Activated CD4-positive, alpha-beta T cell treated with anti-CD3 and anti-CD28 coated beads, Interleukin-2, Interleukin-6, amounts not matched to agents 100 ng/mL and 50 ng/mL, durations not matched to agents 16 hours and 8 hours (primary cell): ENCODE measurements at regions not wholly inside any gene's neighbourhood (a gene's known extent, or its start where the extent isn't known, plus 50 kb on each side); places are given as distances from the start of the nearest gene placed in this dataset.
A peak's percentile ranks its signal among the peaks of the same experiment; 100 is the strongest.

Experiments
- DNase-seq: peaks from one replicate; pipeline ENCODE4 v3.0.0-alpha.2; 2020

DNA sequence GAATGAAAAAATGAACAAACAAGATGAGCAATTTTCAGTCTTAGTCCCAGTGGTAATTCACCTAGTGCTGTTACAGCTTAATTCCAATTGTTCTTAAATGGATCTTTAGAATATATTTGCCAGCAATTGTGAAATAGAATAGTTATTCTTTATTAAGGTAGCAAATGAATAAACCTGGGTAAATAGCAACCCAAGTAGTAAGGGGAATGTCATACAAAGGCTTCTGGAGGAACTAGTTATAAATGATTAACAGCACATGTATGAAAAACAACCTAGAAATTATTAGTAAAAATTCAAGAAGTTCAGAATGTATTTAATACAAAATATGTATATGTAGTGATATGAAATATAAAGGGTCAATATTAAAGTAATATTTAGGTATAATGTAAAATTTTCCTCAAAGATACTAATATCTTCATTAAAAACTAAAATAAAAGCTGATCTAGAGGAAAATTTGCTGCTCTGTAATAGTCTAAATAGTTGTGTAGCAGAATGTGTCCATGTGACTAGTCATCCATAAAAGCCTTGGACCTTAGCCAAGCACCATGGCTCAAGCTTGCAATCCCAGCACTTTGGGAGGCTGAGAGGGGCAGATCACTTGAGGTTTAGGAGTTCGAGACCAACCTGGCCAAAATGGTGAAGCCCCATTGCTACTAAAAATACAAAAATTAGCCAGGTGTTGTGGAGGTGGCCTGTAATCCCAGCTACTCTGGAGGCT, 535.9 kb upstream of the ATXN8OS start:
- no peak for DNase-seq

DNA sequence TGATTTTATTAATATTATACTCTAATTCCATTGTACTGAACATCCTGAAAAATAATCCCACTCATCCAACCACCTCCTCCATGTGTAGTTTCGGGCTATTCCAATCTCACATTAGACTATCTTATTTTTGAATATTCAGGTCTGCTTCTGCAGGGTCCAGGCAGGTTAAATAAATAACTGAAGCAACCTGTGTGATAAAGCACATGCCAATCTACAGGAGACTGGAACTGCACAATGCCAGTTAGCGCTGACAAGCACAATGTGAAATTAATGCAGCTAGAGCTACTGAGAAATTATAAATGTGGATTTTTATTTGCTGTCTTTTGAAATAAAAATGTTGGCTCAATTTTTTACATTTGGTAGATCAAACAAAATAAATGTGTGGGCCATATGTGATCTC, 540.1 kb upstream of the ATXN8OS start:
- no peak for DNase-seq

DNA sequence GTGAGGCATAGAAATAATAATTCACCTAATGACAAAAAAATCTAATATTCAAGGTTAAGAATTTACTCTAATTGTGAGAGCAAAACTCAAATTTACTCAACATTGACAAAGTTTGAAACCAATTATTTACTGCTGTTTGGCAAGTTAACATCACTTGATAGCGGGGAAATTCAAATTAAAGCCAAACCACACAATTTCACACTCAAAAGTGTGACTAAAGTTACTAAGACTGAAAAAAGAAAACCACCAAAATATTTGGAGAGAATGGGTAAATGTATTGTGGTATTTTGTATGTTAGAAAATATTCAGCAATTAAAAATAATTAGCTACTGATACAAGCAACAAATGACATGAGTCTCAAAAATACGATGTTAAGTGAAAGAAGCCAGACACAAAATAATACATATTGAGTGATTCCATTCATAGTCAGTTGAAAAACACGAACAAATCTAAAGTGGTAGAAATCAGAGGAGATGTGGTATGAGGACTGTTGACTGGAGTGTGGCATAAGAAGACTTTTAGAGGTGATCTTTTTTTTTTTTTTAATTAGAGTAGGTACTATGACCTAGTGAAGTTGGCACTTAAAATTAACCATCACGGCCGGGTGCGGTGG, 541.4 kb upstream of the ATXN8OS start:
- DNase-seq: no peak

DNA sequence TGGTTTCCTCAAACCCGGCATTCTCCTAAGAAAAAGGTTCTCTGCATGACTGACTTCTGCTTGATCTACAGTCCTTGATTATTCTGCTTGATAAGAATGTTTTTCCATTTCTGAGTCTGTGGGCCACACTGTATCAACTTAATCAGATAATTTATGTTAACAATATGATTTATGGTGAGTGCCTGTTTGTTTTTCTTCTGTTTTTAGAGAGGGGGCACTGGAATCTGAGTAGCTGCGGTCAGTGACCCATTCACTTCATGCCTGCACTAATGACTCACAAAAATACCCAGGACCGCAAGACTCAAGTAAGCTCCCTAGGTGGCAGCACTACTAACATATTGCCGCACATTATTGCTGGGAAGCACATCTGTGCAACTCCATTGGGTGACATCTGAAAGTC, 542.3 kb upstream of the ATXN8OS start:
- peak; percentile 22 for DNase-seq

DNA sequence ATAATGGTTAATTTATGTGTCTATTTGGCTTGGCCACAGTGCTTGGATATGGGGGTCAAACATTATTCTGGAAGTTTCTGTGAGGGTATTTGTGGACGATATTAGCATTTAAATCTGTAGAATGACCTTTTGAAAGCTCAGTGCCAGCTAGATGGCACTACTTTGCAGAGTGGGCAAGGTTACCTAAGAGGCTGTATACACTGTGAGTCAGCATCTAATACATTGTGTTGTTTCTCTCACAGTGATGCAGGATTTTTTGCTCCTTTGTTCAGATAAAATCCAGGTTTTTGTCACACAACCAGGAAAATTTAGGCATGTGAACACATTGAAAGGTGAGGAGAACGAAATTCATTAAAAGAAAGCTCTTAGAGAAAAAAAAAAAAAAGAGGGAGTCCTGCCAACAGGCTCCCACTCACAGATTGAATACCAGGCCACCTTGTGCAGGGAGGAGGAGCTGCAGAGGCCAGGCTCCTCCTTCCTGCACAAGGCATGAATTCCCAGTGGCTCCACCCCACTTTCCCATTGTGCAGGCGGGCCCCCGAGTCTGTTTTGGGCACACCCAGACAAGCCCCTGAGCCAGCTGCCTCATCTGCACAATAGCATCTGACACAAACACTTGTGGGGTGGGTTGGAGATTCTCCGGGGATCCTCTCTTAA, 551.0 kb upstream of the ATXN8OS start:
- no peak for DNase-seq

DNA sequence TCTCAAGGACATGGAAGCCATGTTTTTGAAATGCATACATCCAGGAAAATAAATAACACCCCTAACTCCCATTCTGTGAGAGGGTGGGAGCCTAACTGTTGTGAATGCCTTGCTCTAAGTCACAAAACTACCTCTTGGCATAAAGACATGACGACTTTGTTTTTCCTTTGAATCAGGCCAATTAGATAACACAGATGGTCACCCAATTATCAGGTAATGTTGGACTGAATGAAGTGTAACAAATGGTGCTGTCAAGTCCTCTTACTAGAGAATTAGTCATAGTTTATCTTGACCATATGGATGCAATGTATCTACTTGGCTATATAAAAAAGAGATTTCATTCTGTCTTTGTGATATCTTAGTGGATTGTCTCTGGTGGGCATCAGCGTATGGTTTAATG, 553.6 kb upstream of the ATXN8OS start:
- DNase-seq: no peak

DNA sequence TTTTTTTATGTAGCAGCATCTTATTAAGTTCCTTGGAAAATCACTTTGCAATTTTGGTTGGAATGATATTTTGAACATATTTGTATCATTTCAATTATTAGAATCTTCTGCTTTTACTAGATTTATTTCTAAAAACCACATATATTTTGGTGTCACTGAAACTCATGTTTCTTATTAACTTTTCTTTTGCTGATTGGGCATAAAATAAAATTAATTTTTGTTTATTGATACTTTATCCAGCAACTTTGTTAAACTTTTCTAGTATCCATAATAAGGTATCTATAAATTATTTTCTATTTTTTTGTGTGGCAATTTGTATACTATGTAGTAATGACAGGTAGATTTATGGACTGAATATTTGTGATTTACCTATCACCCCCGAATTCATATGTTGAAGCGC, 556.4 kb upstream of the ATXN8OS start:
- DNase-seq: no peak

DNA sequence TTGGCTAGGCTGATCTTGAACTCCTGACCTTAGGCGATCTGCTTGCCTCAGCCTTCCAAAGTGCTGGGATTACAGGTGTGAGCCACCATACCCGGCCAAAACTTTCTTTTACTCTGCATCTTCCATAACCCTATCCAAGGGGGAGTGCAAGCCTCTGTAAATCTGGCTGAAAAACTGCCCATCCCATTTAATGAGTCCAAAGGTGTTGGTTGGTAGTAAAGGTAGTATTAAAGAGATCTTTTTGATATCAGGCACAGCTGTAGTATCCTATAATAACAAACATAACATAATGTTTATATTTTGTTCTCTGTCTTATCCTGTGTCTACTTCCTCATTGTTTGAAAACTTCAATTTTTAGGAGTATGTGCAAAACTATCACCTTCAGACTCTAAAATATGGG, 559.8 kb upstream of the ATXN8OS start:
- no peak for DNase-seq

DNA sequence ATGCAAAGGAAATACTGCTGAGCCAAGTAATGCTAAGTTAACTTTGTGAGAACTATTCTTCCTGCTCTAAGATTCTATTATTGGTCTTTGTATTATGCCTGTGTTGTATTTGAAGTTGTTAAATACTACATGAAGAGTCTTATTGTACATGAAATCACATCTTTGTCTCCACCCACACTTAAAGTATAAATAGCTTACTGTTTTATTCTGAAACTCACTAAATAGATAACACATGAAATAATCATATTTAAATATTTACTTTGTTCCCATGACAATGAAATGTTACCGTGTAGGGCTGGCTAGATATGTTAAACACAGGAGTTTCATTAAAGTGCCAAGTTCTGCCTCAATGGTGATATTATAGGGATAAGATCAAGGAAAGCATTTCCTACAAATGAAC, 562.1 kb upstream of the ATXN8OS start:
- DNase-seq: no peak

DNA sequence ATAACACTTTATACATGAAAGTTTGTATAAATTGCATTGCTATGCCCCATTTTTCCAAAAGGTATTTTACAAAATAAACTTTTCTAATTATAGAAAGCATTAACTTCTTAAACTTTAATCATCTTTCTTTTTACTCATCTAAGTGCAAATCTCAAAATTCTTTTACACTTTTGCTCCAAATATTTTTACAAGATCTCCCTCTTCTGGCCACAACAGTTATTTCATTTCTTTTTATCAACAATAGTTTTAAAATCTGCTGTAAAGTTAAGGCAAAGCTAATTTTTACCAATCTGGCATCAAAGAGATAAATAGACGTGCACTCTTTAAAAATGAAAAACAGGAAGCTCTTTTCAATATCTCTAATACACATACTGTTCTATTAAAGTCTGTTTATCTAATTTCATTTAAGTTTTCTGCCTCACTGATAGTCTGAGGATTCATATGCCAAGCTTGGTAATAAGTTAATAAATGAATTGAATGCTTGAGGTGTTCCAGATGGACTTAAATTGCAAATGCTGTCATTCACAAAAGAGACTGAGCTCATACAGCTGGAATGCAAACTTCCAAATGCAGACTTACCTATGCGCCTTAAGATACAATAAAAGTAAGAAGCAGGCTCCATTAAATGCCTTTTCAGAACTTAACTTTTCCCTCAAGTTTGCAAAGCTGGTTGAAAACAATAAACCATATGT, 583.0 kb upstream of the ATXN8OS start:
- DNase-seq: no peak

DNA sequence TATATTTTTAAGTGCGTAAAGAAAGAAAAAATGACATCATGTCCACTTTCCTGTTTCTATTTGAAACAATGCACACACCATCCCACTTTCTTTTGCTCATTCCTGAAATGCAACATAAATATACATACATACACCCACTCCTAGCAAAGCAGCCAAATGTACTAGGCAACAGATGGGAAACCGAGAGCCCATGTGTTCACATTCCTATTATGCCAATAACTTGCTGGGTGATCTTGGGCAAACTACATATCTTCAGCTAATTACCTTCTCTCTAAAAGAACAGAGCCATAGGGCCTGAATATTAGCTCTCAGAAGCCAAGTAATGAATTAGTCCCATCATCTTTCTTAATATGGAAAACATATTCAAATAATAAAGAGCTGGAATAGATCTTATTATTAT, 610.6 kb upstream of the ATXN8OS start:
- no peak for DNase-seq

DNA sequence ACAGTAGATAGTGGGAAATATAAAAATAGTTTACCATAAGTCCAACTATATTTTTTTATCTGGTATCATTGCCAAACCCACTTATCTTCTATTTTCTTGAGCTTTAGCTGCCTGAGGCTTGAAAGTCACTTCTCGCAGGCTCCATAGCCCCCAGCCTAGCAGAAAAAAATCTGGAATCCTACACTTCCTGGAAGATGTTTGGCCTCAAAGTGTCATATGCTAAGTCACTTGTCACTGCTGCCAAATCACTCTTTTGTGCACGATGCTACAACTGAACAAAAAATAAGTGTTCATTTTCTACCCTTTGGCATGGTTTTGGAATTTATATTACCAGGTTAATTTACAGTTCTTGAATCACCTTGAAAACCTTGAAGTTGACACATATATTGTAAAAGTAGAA, 612.5 kb upstream of the ATXN8OS start:
- no peak for DNase-seq

DNA sequence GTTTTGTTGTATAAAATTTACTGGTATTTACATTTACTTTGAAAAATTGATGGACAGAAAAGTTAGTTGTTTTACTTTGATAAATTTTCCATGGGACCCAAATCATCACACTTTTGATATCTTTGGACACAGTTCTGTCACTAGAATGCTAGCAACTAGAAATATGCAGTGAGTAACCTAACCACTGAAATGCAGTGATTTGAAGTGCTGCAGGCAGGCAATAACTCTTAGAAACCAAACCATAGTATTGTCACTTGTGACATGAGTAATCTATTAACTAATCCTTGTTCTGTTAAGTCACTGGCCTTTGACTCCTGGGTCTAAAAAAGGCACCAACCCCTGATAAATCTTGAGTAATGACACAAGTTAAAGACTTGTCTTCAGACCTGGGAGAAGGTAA, 620.0 kb upstream of the ATXN8OS start:
- no peak for DNase-seq

DNA sequence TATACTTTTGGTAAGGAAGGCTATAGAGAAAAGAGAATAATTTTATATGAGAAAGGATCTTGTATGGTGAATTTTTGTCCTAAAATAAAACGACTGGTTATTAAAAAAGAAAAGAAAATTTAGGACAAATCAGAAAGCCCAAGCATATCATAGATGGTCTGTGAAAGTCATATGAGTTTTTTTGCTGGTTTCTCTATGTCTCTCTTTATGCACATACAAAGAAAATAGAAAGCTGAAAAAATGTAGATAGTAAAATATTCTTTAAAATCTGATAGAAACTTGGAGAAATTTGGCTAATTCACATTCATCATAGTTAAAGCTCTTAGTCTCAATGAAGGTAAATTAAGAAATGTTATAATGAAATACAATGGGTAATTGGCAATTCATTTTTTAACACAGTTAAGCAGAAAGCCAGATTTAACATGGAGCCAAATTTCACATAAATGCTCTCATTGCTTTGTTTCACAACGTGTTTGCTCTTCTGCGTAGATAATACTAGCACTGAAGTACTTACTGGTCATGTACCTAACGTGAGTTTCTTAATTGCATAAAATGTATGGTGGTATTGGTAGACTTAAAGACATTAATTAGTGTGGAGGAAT, 621.5 kb upstream of the ATXN8OS start:
- DNase-seq: no peak

DNA sequence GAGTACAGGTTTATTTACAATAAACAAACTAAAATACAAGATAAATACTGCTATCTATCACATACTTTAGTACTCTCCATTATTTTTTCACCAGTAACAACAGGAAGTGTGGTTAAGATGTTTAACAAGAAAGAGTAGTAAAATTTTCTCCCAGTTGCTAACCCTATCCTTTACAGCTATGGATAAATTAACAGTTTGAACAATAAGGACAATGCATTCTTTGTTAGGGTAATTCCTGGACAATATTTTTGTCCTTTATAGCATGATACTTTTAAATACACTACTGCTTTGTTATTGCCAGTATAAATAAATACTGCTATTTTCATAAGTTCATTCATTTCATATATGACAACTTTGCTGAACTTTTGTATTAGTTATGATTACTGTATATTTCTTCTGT, 630.2 kb upstream of the ATXN8OS start:
- DNase-seq: no peak

DNA sequence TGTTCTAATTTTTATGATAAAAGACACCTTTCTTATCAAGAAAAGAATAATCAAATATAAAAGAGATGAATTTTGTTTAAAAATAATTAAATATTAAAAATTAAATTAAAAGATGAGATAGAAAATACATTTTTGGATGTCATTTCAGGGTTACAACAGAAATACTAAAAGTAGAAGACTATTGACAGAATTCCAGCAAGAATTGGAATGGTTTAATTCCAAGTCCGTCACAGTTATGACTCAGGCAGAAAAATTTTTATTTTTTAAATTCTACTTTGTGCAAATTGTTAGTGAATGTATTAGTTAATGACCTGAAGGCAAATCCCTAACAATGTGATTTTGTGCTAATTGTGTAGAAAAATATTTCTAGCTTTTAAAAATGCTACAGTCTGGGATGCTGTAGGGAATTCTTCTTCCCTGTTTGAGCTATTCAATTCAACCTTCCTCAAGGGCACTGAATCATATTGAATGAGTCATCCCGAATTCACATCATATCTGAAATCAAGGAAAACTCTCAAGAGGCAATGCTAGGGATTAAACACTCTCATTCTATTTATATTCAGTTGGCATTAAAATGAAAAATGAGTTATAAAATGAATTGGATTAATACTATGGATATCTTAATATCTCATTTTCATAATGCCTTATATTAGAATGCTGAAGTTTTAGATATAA, 633.5 kb upstream of the ATXN8OS start:
- DNase-seq: no peak

DNA sequence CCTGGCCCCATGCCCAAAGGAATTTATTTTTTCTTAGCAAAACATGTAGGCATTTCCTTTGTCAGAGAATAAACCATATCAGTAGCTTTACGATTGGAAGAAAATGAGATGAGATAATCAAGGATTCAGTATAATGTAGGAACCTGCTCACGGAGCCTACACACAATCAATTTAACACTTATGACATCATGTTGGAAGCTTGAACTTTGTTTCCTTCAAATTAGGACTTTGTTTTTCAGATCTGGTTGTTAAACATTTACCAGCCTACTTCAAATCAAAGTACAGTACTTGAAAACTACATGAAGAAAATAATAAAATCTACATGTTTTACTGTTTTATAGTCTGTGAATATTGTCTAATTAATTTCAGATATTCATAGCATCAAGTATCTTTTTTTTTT, 639.0 kb upstream of the ATXN8OS start:
- no peak for DNase-seq

DNA sequence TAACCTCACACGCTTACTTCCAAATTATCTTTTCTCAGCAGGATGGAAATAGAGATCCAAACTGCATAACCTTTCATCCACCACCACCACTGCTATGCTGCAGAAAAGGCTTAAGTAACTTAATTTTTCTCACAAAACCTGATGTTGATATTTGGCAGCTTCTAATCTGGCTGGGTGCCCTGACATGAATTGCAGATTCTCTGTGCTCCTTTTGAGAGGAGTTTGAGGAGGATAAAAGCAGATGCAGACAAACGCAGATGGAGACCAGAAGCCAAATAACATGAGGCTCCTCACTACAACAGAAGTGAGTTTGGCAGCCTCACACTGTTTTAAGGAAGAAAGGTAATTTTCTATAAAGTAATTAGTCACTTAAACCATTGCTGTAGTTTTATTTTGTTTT, 646.2 kb upstream of the ATXN8OS start:
- no peak for DNase-seq

DNA sequence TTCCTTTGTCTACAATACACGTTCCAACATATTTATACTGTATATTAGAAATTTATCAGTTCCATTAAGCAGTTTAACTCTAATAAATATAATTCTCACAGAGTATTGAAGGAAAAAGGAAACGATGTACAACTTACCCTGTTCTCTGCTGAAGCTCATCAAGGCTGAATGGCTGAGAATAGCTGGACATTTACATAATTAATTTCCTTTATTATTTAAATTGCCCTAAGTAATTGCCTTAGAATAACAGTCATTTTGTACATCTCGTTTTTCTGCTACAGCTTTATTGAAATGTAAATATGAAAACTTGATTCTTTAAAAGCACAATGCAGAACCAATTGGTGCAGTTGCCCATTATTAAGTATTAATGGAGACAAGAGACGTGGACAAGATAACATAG, 648.3 kb upstream of the ATXN8OS start:
- no peak for DNase-seq

DNA sequence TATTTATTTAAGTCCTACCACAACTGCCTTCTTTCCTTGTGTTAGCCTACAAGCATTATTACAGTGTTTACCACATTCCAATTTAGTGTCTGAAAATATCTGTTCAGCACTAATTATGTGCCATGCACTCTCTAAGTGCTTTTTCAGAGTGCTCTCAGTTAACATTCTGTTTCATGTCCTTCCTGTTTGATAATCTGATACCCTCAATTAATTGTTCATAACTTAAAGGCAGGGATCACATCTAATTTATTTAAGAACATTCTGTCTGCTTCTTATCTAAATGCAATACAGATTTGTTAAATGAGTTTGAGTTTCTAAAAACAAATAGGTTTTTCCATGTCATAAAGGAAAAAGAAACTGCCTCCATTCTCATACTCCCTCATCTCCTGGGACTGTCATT, 649.6 kb upstream of the ATXN8OS start:
- no peak for DNase-seq

DNA sequence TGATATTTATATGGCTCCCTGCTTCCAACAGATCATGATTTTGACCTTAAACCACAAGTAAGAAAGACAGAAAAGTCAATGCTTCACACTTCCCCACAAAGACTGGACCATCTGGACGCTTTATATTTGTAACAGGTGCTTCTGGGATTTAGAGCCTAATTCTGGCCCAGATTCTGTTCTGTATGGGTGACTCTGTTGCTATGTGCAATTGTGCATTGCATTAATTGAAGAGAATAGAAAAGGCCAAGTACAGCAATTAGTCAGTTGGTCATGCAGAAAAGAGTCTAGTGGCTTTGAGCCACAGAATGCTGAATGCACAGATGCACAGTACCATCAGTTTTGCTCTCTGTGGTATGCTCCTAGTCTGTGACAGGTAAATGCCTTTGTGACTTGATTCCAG, 657.4 kb upstream of the ATXN8OS start:
- no peak for DNase-seq

DNA sequence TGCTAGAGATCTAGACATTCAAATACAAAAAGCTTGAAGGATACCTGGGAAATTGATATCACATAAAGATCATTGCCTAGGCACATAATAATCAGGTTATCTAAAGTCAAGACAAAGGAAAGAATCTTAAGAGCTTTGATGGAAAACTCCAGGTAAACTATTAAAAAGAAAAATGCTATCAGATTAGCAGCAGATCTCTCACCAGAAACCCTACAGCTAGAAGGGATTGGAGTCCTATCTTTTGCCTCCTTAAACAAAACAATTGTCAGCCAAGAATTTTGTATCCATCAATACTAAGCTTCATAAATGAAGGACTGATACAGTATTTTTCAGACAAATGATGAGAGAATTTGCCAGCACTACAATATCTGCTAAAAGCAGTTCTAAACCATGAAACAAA, 682.4 kb upstream of the ATXN8OS start:
- no peak for DNase-seq

DNA sequence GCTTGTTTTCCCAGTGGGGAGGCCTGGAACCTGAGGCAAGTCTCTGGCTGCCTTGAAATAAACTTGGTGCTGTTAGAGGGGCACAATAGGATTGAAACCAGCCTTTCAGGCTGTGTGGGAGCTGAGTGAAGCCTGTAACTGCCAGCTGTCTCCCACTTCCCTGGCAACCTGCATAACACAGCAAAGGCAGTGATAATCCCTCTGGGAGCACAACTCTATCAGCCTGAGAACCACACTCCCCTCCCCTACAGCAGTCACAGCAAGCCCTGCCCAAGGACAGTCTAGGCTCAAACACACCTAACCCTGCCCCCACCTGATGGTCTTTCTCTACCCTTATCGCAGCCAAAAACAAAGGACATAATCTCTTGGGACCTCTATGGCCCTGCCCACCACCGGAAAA, 683.8 kb upstream of the ATXN8OS start:
- DNase-seq: no peak
